T-helper 1 cell treated with Interleukin-12 subunit alpha and Interleukin-12 subunit beta and Interleukin-4 antibody, amounts not matched to agents 30 ng/mL and 1 ng/mL, for 36 hours (primary cell): ENCODE measurements at regions not wholly inside any gene's neighbourhood (a gene's known extent, or its start where the extent isn't known, plus 50 kb on each side); places are given as distances from the start of the nearest gene placed in this dataset.
"Not testable (repeated sequence)": the region's sequence is repeated elsewhere in the genome, so short reads cannot be mapped to it uniquely, and the experiment has no call there.

Experiments used
- intact Hi-C: fragments of 100-400 bp; cut with micrococcal nuclease; formaldehyde crosslinking; loops from one replicate; pipeline ENCODE4 v1.15.1; 2024

GRCh38 chr14:34099635-34100034, 148.8 kb upstream of the EGLN3 start:
- intact Hi-C loops: loop anchor here (2.0 kb wide), 1 partner anchor 307 kb away; no protein-coding TSS in a partner anchor

GRCh38 chr14:34098985-34099349, 148.1 kb upstream of the EGLN3 start:
- intact Hi-C loops: loop anchor here (1.0 to 2.0 kb wide), 7 partner anchors 55 to 1523 kb away; partner anchors contain the start of gene EGLN3

GRCh38 chr14:34098045-34098984, 147.4 kb upstream of the EGLN3 start:
- intact Hi-C loops: loop anchor here (1.0 to 2.0 kb wide), 7 partner anchors 54 to 1522 kb away; partner anchors contain the start of gene EGLN3

DNA sequence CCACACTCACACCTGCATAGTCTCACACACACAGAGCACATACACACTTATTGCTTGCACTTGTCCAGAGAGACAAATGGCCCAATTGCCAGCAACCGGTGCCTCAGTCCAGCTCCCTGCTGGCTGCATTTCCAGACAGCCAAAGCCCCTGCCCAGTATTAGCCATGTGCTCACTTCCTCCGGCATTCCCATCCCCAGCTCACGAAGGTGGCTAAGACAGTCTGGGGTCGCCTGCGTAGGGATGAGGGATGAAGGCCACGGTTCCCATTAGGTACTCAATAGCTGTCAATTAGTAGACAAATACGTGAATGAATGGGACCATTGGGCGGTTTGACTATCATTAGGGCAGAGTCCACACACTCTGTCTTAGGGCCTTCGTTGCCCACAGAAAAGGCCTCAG, 146.8 kb upstream of the EGLN3 start:
- intact Hi-C loops: loop anchor here (1.0 to 2.0 kb wide), 7 partner anchors 53 to 1521 kb away; partner anchors contain the start of gene EGLN3

DNA sequence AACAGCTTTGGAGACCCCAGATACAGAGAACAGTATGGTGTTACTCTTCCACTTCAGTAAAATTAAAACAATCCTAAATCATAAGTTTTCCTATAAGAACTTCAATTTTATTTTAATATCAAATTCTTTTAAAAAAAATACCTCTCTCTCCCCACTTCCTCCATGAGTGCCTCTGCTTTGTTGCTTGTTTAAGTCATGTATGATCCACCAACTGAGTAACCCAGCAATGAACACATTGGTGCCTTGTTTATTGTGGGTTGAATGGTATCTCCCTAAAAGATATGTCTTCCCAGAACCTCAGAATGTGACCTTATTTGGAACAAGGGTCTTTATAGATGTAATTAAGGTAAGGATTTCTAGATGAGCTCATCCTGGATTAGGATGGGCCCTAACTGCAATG, 143.5 kb upstream of the EGLN3 start:
- intact Hi-C loops: loop anchor here (1.0 kb wide), 1 partner anchor 51 kb away; no protein-coding TSS in a partner anchor

GRCh38 chr14:34093883-34094282, 143.0 kb upstream of the EGLN3 start:
- intact Hi-C loops: loop anchor here (1.0 to 2.0 kb wide), 2 partner anchors 17 to 51 kb away; no protein-coding TSS in a partner anchor

- intact Hi-C loops: no loop called here
Measured at GRCh38 chr14:34090451-34090850, 139.6 kb upstream of the EGLN3 start.

DNA sequence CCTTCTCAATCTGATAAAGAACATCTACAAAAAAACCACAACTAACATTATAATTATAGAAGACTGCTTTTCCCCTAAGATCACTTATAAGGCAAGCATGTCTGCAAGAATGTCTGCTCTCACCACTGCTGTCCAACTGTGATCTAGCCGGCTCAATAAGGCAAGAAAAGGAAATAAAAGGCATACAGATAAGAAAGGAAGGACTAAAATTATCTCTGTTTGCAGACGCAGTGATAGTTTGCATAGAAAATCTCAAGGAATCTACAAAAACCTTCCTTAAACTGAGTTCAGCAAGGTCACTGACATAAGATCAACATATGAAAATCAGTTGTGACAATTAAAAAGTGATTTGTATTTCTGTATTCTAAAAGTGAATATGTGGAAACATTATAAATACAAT, 138.0 kb upstream of the EGLN3 start:
- intact Hi-C loops: no loop called here

DNA sequence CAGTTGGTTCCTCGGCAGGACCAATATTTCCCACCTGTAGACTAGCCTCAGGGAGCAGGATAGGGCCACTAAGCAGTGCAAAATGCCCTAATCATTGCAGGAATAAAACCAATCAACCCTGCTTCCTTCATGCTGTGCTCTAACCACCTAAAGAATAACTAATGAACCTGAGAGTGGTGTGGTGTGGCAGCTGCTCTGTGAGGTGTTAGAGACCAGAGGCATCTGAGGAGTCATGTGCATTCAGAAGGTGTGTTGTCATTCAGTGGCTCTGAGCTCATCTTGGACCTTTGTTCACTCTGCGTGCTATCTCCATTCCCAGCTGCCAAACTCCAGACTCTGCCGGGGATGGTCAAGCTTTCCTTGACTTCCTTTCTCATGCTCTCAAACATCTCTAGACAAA, 136.7 kb upstream of the EGLN3 start:
- intact Hi-C loops: no loop called here

- intact Hi-C loops: no loop called here
Measured at GRCh38 chr14:34086223-34086757, 135.4 kb upstream of the EGLN3 start.

GRCh38 chr14:34085695-34086094, 134.8 kb upstream of the EGLN3 start:
- intact Hi-C loops: no loop called here

GRCh38 chr14:34081576-34082136, 130.8 kb upstream of the EGLN3 start:
- intact Hi-C loops: no loop called here

DNA sequence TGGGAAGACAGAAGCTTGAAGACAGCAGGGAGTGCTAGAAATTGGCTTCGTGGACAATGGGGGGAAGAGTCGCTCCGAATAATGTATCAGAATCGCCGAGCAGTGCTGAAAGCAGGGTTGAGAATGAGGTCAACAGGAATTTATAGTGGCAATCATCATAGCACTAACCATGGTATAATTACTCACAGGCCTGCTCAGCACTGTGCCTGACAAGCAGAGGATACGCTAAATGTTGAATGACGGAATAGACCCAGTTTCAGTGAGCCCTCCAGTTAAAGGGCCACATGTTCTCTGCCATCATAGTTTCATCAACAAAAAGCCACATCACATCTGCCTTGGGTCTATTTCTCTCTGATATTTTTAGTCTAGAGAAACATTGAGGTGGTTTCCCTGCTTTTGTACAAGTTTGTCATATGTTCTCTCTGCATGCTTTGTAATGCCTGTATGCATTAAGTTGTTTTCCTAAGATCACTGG, 130.3 kb upstream of the EGLN3 start:
- intact Hi-C loops: no loop called here

DNA sequence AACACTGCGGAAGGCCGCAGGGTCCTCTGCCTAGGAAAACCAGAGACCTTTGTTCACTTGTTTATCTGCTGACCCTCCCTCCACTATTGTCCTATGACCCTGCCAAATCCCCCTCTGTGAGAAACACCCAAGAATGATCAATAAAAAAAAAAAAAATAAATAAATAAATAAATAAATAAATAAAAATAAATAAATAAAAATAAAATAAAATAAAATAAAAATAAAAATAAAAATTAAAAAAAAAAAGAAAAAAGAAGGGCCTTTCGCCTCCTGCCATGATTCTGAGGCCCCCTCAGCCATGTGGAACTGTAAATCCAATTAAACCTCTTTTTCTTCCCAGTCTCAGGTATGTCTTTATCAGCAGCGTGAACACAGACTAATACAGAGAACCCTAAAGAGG, 128.8 kb upstream of the EGLN3 start:
- intact Hi-C loops: not testable (repeated sequence)

DNA sequence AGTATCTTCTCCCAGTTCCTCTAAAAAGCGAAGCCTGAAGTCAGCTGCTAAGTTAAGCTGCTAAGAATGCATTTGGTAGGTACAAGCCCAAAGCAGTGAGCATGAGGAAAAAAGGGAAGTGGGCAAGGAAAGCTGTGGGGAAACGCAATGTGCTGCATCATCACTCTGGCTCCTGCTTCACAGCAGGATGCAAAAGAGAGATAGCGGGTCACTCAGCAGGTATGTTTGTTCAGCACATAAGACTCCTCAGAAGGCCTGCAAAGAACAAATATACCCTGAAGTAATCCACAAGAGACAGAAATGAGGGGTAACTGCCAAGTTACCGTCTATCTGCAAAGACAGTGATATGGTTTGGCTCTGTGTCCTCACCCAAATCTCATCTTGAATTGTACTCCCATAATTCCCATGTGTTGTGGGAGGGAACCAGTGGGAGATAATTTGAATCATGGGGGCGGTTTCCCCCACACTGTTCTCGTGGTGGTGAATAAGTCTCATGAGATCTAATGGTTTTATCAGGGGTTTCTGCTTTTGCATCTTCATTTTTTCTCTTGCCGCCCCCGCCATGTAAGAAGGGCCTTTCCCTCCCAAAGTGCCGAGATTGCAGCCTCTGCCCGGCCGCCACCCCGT, 127.4 kb upstream of the EGLN3 start:
- intact Hi-C loops: no loop called here

- intact Hi-C loops: loop anchor here (2.0 kb wide), 1 partner anchor 17 kb away; no protein-coding TSS in a partner anchor
Measured at GRCh38 chr14:34075826-34076225, 125.0 kb upstream of the EGLN3 start.

DNA sequence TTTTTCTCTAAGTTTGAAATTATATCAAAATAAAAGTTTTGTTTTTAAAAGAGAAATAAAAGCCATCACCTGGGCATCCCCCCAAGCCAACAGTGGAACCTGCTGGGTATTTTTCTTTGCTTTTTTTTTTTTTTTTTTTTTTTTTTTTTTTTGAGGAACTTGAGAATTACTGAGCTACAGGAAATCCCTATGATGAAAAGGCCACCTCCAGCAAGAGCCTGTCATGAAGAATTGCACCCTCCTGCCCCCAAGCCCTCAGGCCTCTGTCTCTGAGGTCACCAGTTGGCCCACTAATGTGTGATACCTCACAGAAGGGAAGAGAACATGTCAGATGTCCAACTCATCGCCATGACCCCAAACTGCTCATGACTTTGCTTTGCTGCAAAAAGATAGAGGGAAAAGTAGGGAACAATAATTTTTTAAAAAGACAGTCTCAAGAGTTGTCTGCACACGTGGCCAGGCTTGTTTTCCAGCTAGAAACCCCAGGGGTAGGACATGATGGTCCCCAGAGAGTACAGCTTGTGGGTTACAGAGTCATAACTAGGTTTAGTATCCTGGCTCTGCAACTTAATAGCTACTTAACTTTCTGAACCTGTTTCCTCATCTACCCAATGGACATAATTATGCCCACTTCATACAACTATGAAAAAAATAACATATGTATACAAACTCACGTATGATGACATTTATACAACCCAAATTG, 124.3 kb upstream of the EGLN3 start:
- intact Hi-C loops: no loop called here

- intact Hi-C loops: no loop called here
Measured at GRCh38 chr14:34072921-34073320, 122.0 kb upstream of the EGLN3 start.

DNA sequence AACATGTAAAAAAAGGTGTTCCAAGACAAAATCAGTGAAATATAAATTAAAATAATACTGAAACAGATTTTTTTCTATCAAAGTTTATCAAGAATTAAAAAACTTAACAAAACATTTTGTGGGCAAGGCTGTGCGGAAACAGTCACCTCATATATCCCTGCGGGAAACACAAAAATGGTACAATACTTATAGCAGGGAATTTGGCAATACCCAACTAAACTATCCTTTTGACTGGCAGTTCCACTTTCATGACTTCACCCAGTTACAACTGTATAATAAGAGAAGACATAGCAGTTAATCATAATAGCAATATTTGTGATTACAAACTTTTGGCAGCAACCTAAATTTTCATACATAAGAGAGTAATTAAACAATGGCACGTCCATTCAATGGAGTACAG, 121.5 kb upstream of the EGLN3 start:
- intact Hi-C loops: no loop called here

DNA sequence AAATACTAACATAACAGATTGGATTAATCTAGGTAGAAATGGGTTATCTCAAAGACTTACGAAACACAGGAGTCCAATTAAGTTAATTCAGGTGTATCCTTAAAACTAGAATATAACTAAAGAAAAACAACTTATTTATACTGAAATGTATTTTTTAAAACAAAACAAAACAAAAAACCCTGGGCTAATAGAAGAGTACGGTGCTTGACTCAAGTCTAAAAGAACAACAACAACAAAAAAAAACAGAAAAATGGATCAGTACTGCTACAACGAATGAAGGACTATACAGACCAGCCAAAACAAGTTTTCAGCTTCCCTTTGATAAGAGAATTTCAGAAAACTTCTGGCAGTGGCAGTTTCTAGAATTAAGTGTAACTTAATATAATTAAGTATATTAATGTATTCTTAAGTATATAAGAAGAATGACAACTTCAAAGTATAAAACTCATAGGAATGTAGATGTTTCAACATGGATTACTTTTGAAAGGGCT, 120.1 kb upstream of the EGLN3 start:
- intact Hi-C loops: no loop called here
